ENCODE measurements at regions not wholly inside any gene's neighbourhood (a gene's known extent, or its start where the extent isn't known, plus 50 kb on each side); places are given as distances from the start of the nearest gene placed in this dataset.

DNA sequence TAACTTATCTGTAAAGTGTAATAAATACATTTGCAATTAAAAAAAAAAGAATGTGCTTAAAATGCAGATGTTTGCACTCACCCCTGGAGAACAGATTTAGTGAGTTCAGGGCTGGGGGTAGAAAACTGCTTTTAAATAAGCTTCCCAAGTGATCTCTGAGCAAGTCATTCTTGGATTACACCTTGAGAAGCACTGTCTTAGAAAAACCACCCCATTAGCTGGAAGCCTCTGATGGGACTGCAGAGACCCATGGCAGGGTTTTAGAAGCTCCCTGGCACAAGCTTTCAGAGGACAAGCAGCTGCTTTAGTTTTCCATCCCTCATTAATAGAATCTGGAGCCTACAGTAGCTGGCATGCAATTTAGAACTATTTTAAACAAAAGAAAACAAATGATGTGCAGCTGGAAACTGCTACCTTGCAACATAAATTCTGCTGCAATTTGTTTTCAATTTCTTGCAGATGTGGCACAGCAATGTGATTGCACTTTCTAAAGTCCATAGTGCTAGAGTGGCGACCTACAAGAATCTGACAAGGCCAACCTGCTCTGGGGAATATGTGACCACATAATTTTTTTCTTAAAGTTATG lies 141.5 kb downstream of the CDC42EP3 start:
- H3K14ac ChIP-seq (replicated peaks; ENCODE audit: low read depth, low read length): no peak overlapping the region
- H2BK5ac ChIP-seq (ENCODE audit: low read depth, low read length, poor library complexity, severe bottlenecking): no peak overlapping the region
- H3K4me3 ChIP-seq (ENCODE audit: insufficient read depth, low read depth, low read length): no peak overlapping the region
- no peaks in the 10 kb centered on the region for H4K20me1 ChIP-seq (ENCODE audit: insufficient read depth, low read length)
- H2BK20ac ChIP-seq (ENCODE audit: low read depth, low read length): no peak overlapping the region
- no peaks in the 10 kb centered on the region for H3K36me3 ChIP-seq (ENCODE audit: control insufficient read depth, insufficient read depth, low read length)
- ChIA-PET POLR2A (ENCODE audit: unreplicated experiment) (no interaction called here), CTCF (interaction anchor here (0.7 kb wide), 2 partner anchors 28 to 224 kb away, joined by 4 read pairs; no protein-coding TSS in a partner anchor)
- in situ Hi-C loops (cut with MboI; ENCODE audit: low sequenced_read_pairs): no loop called here
- no peak overlapping the region for H3K27ac ChIP-seq (ENCODE audit: insufficient read depth, low read length)
- no peak overlapping the region for H4K91ac ChIP-seq (ENCODE audit: insufficient read depth, low read depth, low read length)
- H2AK9ac ChIP-seq (replicated peaks; ENCODE audit: low read depth, low read length, poor library complexity): no peak overlapping the region
- ATAC-seq (ENCODE audit: low read depth) (no peak), DNase-seq (peak; percentile 20)
- peaks cover 6% of the 10 kb centered on the region for H3K4me1 ChIP-seq (ENCODE audit: control insufficient read depth, insufficient read depth, low read length)
- no peak overlapping the region for H3K4me2 ChIP-seq (ENCODE audit: low read depth, low read length)
- WGBS, 2 experiments (ENCODE audit: extremely low coverage in 2 of 2, insufficient read length in 1 of 2): no CpG with 5 or more reads among the region's 1 CpG
- BruUV-seq (replicated peaks): no TSS peak
- no peak overlapping the region for H2AK5ac ChIP-seq (ENCODE audit: low read depth, low read length)
- intact Hi-C loops (cut with micrococcal nuclease): no loop called here
- dilution Hi-C loops (cut with HindIII; ENCODE audit: low sequenced_read_pairs, unreplicated experiment): no loop called here
- H3K9me1 ChIP-seq (ENCODE audit: insufficient read depth, low read length): peaks cover 5% of the 10 kb centered on the region
- H2BK120ac ChIP-seq (ENCODE audit: low read depth, low read length): no peak overlapping the region
- no peaks in the 10 kb centered on the region for H3K27me3 ChIP-seq (ENCODE audit: control insufficient read depth, insufficient read depth, low read length)
- no peak overlapping the region for H3K23ac ChIP-seq (ENCODE audit: low read depth, low read length)
- no peak overlapping the region for H2AFZ ChIP-seq (replicated peaks; ENCODE audit: low read length, poor library complexity)
- H3K18ac ChIP-seq (ENCODE audit: low read depth, low read length): no peak overlapping the region
- H3K9me3 ChIP-seq (ENCODE audit: control insufficient read depth, insufficient read depth, low read length): no peaks in the 10 kb centered on the region
- TF ChIP-seq CHD1 (IDR thresholded peaks at IDR 0.05; ENCODE audit: low read depth, low read length) (no peak), POLR2A (IDR thresholded peaks at IDR 0.05; ENCODE audit: low read depth, low read length) (no peak), SMC3 (IDR thresholded peaks at IDR 0.05; ENCODE audit: low read depth, low read length) (no peak), ELK1 (IDR thresholded peaks at IDR 0.05; ENCODE audit: borderline replicate concordance, low read depth, low read length) (no peak), MAZ (IDR thresholded peaks at IDR 0.05; ENCODE audit: borderline replicate concordance, low read depth, low read length) (no peak), RFX5 (IDR thresholded peaks at IDR 0.05; ENCODE audit: low read depth, low read length) (no peak), RAD21 (IDR thresholded peaks at IDR 0.05; ENCODE audit: low read length) (no peak), FOS (IDR thresholded peaks at IDR 0.05; ENCODE audit: low read depth, low read length) (no peak), RCOR1 (IDR thresholded peaks at IDR 0.05; ENCODE audit: insufficient replicate concordance, low read length) (no peak), BHLHE40 (IDR thresholded peaks at IDR 0.05; ENCODE audit: low read depth, low read length) (no peak), CEBPB (IDR thresholded peaks at IDR 0.05; ENCODE audit: low read depth, low read length) (no peak), NFE2L2 (IDR thresholded peaks at IDR 0.05; ENCODE audit: low read depth, low read length) (no peak), MAFK (IDR thresholded peaks at IDR 0.05; ENCODE audit: low read depth, low read length) (no peak), MXI1 (IDR thresholded peaks at IDR 0.05; ENCODE audit: borderline replicate concordance, low read depth, low read length) (no peak)
- TF ChIP-seq, protein P1, sequence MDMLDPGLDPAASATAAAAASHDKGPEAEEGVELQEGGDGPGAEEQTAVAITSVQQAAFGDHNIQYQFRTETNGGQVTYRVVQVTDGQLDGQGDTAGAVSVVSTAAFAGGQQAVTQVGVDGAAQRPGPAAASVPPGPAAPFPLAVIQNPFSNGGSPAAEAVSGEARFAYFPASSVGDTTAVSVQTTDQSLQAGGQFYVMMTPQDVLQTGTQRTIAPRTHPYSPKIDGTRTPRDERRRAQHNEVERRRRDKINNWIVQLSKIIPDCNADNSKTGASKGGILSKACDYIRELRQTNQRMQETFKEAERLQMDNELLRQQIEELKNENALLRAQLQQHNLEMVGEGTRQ (IDR thresholded peaks at IDR 0.05; ENCODE audit: low read depth, low read length): no peak
- no peak overlapping the region for H4K8ac ChIP-seq (ENCODE audit: low read depth in 2 of 2, low read length in 2 of 2)
- no peak overlapping the region for H3K9ac ChIP-seq (ENCODE audit: low read depth, low read length)
- H2BK15ac ChIP-seq (ENCODE audit: low read depth, low read length): no peak overlapping the region
- no peak overlapping the region for H4K5ac ChIP-seq (ENCODE audit: low read depth, low read length)
- H3K79me1 ChIP-seq (ENCODE audit: low read depth in 1 of 2, low read length in 2 of 2): no peaks in the 10 kb centered on the region
- no peak overlapping the region for H3K56ac ChIP-seq (ENCODE audit: extremely low read depth, insufficient read depth, low read length)
- H3K4ac ChIP-seq (ENCODE audit: low read depth, low read length): no peak overlapping the region

Data from IMR-90 (cell line).